Naive thymus-derived CD8-positive, alpha-beta T cell (primary cell): ENCODE measurements at regions not wholly inside any gene's neighbourhood (a gene's known extent, or its start where the extent isn't known, plus 50 kb on each side); places are given as distances from the start of the nearest gene placed in this dataset.

ENCODE experiments used
- ATAC-seq, 2 donors: fragments of 150-1000 bp; cut with Tn5 transposase in 1 of 2; sonication (Bioruptor Pico), chemical (Tn5 transposase) in 1 of 2; 1 replicate in 1 of 2; 2 replicates in 1 of 2; pipeline ENCODE4 v1.10.0; 2021; ENCODE audit warnings: mild to moderate bottlenecking in 2 of 2, moderate library complexity in 2 of 2
- POLR2A ChIA-PET: fragments of 350-600 bp; sonication (Branson Sonifier 250); formaldehyde crosslinking; loops from one replicate; lab custom pipeline; 2021; ENCODE audit warnings: antibody characterized with exemption; lab: Charles Lee
- DNase-seq, 10 donors: peaks; one replicate each; pipeline versions ENCODE4 v3.0.0 to v3.0.0-alpha.2; 2020 to 2022
- H3K27ac Mint-ChIP-seq, 10 donors: one replicate each; pipeline ENCODE4 v1.8.0; 2020 to 2022; ENCODE audit warnings: mild to moderate bottlenecking in 10 of 10, mixed read lengths in 10 of 10, moderate library complexity in 4 of 10, inconsistent platforms in 1 of 10
- H3K27me3 Mint-ChIP-seq, 5 donors: one replicate each; pipeline ENCODE4 v1.8.0; 2021 to 2022; ENCODE audit warnings: mixed read lengths in 5 of 5
- H3K36me3 Mint-ChIP-seq, 3 donors: one replicate each; pipeline ENCODE4 v1.8.0; 2020 to 2022; ENCODE audit warnings: mixed read lengths in 3 of 3, mild to moderate bottlenecking in 2 of 3, inconsistent platforms in 1 of 3
- H3K4me1 Mint-ChIP-seq, 4 donors: one replicate each; pipeline ENCODE4 v1.8.0; 2021 to 2022; ENCODE audit warnings: mixed read lengths in 4 of 4
- H3K4me3 Mint-ChIP-seq, 10 donors: one replicate each; pipeline ENCODE4 v1.8.0; 2020 to 2022; ENCODE audit warnings: mild to moderate bottlenecking in 10 of 10, mixed read lengths in 10 of 10, moderate library complexity in 6 of 10, inconsistent platforms in 1 of 10
- H3K9me3 Mint-ChIP-seq, 9 donors: one replicate each; pipeline ENCODE4 v1.8.0; 2020 to 2022; ENCODE audit warnings: mixed read lengths in 9 of 9, mild to moderate bottlenecking in 3 of 9, inconsistent platforms in 1 of 9, moderate library complexity in 1 of 9

DNA sequence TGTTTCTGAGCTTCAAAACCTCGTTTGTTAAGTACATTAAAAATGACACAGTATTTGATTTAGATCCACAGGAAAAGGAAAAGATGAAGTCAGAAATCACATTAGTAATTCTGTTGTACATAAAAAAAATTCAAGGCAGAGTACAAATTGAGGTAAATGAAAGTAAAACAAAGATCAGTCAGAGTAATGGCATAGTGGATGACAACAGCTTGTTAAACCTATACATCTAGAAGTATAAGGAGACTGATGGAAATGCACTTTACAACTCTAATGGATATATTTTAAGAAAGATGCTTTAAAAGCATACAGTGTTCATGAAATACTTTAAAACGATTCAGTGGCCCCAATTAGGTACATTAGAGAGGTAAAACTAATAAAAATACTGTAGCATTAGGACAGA is 631.3 kb upstream of the SEMA6A start:
- Mint-ChIP-seq H3K9me3 (peaks cover 0 to 17% (median 8%) of the 10 kb centered on the region in 9 donors), H3K4me1 (no peaks in the 10 kb centered on the region), H3K36me3 (no peaks in the 10 kb centered on the region), H3K27ac (no peak overlapping the region), H3K4me3 (no peak overlapping the region), H3K27me3 (no peaks in the 10 kb centered on the region)
- ATAC-seq (no peak), DNase-seq (no peak)
- POLR2A ChIA-PET: no interaction called here

DNA sequence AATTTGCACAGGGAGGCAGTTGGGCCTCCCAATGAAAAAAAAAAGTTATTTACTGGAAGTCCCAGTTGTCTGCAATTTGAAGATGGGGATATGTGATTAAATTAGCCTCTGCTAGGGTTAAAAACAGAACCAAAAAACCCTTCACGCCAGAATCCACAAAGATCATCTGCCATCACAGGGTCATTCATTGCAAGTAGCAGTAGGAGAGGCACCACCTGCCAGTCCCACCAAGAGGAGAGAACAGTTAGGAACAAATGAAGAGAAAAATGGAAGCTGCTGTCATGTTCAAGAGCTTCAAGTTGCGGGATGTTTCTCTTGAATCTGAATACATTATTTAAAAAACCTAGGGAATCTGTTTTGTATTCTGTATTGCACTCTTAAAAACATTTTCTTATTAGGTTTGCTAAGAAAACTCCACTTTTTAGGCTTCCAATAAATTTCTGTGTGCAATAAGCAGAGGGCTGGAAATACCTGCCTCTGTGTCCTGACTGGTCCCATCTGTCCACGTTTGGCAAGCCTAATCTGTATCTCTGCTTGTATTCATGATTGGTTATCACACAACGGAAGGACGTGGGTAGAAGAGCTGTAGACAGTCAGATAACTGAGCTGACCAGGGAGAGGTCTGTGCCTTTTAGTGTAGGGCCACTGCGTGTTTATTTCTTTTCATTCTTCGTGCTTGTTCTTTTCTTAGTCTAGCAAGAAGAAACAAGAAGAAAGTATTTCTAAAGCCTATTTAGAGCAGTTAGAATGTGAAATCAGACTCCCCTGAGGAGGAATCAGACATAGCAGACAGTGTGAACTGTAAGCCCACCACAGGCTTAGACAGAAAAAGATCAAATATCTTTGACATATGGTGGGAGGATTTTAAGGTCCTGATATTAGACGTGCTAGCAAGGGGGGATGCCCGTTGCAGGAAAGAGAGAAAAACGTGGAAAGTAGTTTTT is 630.6 kb upstream of the SEMA6A start:
- Mint-ChIP-seq H3K4me3 (no peak overlapping the region), H3K27me3 (no peaks in the 10 kb centered on the region), H3K9me3 (peaks cover 0 to 13% (median 7%) of the 10 kb centered on the region in 9 donors), H3K4me1 (no peaks in the 10 kb centered on the region), H3K36me3 (no peaks in the 10 kb centered on the region), H3K27ac (no peak overlapping the region)
- DNase-seq (no peak), ATAC-seq (no peak)
- POLR2A ChIA-PET: no interaction called here

DNA sequence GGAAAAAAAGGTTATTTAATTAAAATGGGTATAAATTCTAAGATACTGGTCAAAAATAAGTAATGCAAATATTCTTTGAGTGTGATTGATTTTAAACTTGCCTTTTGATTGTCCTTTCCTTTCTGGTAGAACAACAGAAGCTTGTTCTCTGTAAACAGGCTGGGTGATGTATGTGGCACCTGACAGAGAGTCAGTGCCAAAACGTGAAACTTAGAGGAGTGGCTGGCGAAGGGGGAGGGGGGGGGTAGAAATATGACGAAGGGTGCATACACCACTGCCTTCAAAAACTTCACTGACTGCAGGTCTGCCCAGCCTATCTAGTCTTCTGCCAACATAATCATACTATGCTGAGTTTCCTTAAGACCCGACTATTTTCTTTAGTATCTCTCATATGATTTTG is 629.8 kb upstream of the SEMA6A start:
- DNase-seq (no peak), ATAC-seq (no peak)
- Mint-ChIP-seq H3K36me3 (no peaks in the 10 kb centered on the region), H3K27me3 (no peaks in the 10 kb centered on the region), H3K4me1 (no peaks in the 10 kb centered on the region), H3K4me3 (no peak overlapping the region), H3K27ac (no peak overlapping the region), H3K9me3 (peaks cover 0 to 13% (median under 1%) of the 10 kb centered on the region in 9 donors)
- POLR2A ChIA-PET: no interaction called here

DNA sequence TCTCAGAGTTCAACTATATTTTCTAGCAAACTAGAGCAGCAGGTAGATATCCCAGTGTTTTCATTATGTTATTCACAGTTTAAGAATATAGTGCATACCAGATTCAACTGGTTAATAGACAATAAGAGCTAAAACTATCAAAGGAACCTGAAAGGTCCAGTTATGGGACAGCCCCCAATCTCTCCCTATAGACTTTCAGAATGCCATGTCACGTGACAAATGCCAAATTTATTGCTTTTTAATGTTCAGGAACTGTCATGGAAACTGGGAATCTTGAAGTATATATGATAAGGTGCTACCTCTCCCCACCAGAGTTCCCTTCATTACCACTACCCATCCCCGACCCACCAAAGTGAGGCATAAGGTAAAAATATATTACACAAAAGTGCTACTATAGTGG is 629.0 kb upstream of the SEMA6A start:
- POLR2A ChIA-PET: no interaction called here
- Mint-ChIP-seq H3K27ac (no peak overlapping the region), H3K36me3 (no peaks in the 10 kb centered on the region), H3K4me1 (no peaks in the 10 kb centered on the region), H3K27me3 (no peaks in the 10 kb centered on the region), H3K4me3 (no peak overlapping the region), H3K9me3 (peaks cover 0 to 13% (median 0%) of the 10 kb centered on the region in 9 donors)
- ATAC-seq: no peak
- DNase-seq: no peak

DNA sequence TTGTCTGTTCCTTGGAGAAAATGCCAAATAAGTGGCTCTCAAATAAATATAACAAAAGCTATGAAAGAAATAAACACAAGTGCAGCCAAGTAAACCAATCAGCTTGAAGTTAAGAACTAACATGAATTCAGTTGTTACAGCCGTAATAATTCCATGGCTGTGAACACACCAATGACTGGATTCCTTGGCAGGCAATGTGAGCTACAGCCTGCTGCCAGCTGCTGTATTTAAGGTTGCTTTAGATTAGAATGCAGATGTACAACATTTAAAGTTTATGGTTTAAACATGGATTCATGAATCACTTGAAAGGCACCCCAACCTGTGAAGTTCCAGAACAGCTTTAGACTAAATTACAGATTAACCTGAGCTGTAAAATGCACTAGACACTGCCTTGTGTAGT is 626.4 kb upstream of the SEMA6A start:
- peaks cover 0 to 13% (median 3%) of the 10 kb centered on the region in 9 donors for H3K9me3 Mint-ChIP-seq
- H3K4me3 Mint-ChIP-seq: no peak overlapping the region
- ATAC-seq (no peak), DNase-seq (no peak)
- H3K4me1 Mint-ChIP-seq: no peaks in the 10 kb centered on the region
- POLR2A ChIA-PET: no interaction called here
- H3K27me3 Mint-ChIP-seq: no peaks in the 10 kb centered on the region
- no peaks in the 10 kb centered on the region for H3K36me3 Mint-ChIP-seq
- H3K27ac Mint-ChIP-seq: no peak overlapping the region

DNA sequence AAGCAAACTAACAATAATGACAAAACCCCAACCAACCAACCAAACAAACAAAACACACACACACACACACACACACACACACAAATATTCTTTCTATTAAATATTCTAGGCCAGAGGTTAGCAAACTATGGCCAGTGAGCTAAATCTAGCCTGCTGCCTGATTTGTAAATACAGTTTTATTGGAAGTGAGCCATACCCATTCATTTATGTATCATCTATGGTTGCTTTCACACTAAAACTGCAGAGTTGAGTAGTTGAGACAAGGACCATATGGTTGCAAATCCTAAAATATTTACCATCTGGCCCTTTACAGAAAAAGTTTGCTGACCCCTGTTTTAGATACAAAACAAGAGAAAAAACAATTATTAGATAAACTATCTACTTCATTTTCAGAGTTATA is 620.5 kb upstream of the SEMA6A start:
- H3K4me3 Mint-ChIP-seq: no peak overlapping the region
- H3K36me3 Mint-ChIP-seq: no peaks in the 10 kb centered on the region
- no peak overlapping the region for H3K27ac Mint-ChIP-seq
- POLR2A ChIA-PET: no interaction called here
- H3K9me3 Mint-ChIP-seq: peaks cover 0 to 15% (median 3%) of the 10 kb centered on the region in 9 donors
- no peaks in the 10 kb centered on the region for H3K27me3 Mint-ChIP-seq
- ATAC-seq (no peak), DNase-seq (no peak)
- no peaks in the 10 kb centered on the region for H3K4me1 Mint-ChIP-seq

DNA sequence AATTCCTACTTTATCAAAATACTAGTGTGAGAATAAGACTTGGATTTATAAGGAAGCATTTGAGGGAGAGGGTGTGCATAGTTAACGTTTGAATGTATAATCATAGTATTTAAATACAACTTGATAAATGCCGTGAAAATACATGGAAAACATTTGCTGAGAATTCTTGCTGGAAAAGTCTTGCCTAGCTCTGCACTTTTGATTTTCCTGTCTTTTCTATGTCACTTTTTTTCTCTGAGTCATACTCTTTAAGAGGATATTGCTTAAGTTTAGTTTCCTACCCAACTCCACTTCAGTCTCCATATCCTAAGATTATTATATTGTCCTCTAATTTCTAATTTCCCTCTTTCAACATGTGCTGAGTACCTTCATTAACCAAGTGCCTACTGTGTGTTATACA is 616.6 kb upstream of the SEMA6A start:
- ATAC-seq: no peak
- Mint-ChIP-seq H3K27me3 (no peaks in the 10 kb centered on the region), H3K4me3 (no peak overlapping the region), H3K9me3 (peaks cover 0 to 14% (median 0%) of the 10 kb centered on the region in 9 donors), H3K4me1 (no peaks in the 10 kb centered on the region), H3K27ac (no peak overlapping the region), H3K36me3 (no peaks in the 10 kb centered on the region)
- DNase-seq: no peak
- POLR2A ChIA-PET: no interaction called here

DNA sequence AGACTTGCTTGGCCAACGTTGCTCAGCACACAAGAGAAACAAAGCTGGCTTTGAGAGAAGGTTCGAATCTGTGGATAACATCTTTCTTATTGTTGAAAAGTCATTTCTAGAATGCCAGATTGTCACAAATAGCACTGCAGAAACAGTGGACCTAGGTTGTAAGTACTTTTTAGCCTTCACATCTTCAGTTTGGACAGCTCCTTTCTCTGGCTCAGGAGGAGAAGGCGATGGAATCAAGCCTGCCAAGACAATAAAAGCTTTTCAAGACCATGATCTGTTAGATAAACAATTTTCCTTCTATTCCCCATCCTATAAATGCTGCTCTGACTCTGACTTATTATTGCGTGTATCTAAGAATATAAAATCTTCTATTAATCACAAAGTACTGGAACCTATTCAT is 615.2 kb upstream of the SEMA6A start:
- POLR2A ChIA-PET: no interaction called here
- Mint-ChIP-seq H3K9me3 (peaks cover 0 to 14% (median 0%) of the 10 kb centered on the region in 9 donors), H3K4me1 (no peaks in the 10 kb centered on the region), H3K4me3 (no peak overlapping the region), H3K36me3 (no peaks in the 10 kb centered on the region), H3K27me3 (no peaks in the 10 kb centered on the region), H3K27ac (no peak overlapping the region)
- ATAC-seq (no peak), DNase-seq (no peak)

DNA sequence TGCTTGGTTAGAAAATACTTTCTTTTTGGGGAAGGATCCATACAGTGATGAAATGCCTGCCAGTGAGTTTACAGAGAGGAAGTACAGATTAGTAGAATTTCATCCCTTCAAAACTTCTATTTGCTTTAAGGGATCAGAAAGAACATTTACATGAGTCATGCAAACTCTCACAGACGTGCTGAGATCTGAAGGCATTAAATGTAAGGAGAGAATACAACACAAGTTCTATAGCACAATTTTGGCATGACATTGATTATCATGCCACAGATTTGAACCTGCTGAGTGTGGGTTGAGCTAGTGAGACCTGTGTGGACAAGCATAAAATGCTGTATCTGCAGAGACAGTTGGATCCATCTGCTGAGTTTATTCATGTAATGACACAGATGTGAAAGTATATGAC is 613.6 kb upstream of the SEMA6A start:
- H3K36me3 Mint-ChIP-seq: no peaks in the 10 kb centered on the region
- ATAC-seq (no peak), DNase-seq (no peak)
- POLR2A ChIA-PET: no interaction called here
- H3K4me1 Mint-ChIP-seq: no peaks in the 10 kb centered on the region
- H3K4me3 Mint-ChIP-seq: no peak overlapping the region
- H3K27ac Mint-ChIP-seq: no peak overlapping the region
- H3K27me3 Mint-ChIP-seq: no peaks in the 10 kb centered on the region
- peaks cover 0 to 9% (median 0%) of the 10 kb centered on the region in 9 donors for H3K9me3 Mint-ChIP-seq

DNA sequence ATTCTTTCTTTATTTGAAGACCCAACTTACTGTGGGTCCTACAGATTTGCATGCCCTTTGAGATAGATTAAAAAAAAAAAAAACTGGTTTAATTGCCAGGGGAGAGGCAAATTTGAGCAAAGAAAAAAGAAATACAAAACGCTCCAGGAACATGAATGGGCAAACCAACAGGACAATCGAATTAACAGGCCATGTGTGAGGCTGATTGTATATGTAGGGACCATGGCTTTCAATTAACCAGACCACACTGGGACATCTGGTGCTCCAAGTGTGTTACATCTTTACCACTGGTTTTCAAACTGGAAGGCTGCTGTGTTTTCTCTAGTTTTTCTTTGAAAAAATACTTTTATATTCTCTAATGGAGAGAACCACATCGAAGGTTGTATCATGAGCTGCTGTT is 612.1 kb upstream of the SEMA6A start:
- Mint-ChIP-seq H3K27ac (no peak overlapping the region), H3K36me3 (no peaks in the 10 kb centered on the region), H3K4me1 (no peaks in the 10 kb centered on the region), H3K27me3 (no peaks in the 10 kb centered on the region), H3K4me3 (no peak overlapping the region), H3K9me3 (peaks cover 0 to 9% (median 0%) of the 10 kb centered on the region in 9 donors)
- DNase-seq (no peak), ATAC-seq (no peak)
- POLR2A ChIA-PET: no interaction called here

DNA sequence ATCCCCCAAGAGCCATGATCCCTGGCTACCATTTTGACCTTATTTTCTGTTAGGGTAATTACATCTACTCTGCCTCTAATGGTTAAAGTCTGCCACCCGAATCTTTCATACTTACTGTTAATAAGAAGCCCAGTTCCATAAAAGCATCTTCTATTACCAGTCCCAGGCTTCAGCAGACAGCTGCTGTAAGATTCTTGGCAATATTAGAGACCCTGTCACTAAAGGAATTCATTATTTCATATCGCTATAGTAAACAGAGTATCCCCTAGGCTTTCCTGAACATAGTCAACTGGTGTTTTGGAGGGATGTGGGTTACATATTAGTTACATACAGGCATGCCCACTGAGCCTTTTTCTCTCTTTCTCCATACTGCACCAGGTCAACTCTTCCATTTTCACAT is 608.7 kb upstream of the SEMA6A start:
- Mint-ChIP-seq H3K4me1 (no peaks in the 10 kb centered on the region), H3K9me3 (peaks cover 0 to 17% (median 0%) of the 10 kb centered on the region in 9 donors), H3K27ac (no peak overlapping the region), H3K36me3 (no peaks in the 10 kb centered on the region), H3K4me3 (no peak overlapping the region), H3K27me3 (no peaks in the 10 kb centered on the region)
- ATAC-seq (no peak), DNase-seq (no peak)
- POLR2A ChIA-PET: no interaction called here

DNA sequence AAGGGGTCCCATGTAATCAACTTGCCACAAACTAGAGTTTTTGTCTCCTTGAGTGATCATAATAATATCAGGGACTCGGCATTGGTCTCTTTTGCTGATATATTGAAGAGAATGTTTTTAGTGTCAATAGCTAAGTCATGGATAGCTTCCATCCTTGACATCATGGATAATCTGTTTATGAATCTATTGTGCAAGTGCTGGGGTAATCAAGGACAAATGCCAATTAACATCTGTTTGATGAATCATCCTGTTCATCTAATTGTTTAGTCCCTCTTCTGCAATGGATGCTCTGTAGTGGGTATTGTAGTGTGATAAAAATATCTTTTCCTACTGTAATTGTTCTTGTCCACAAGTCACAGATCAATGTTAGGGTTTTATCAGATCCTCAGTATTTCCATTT is 607.5 kb upstream of the SEMA6A start:
- Mint-ChIP-seq H3K36me3 (no peaks in the 10 kb centered on the region), H3K27me3 (no peaks in the 10 kb centered on the region), H3K27ac (no peak overlapping the region), H3K9me3 (peaks cover 0 to 17% (median 0%) of the 10 kb centered on the region in 9 donors), H3K4me3 (no peak overlapping the region), H3K4me1 (no peaks in the 10 kb centered on the region)
- DNase-seq (no peak), ATAC-seq (no peak)
- POLR2A ChIA-PET: no interaction called here

DNA sequence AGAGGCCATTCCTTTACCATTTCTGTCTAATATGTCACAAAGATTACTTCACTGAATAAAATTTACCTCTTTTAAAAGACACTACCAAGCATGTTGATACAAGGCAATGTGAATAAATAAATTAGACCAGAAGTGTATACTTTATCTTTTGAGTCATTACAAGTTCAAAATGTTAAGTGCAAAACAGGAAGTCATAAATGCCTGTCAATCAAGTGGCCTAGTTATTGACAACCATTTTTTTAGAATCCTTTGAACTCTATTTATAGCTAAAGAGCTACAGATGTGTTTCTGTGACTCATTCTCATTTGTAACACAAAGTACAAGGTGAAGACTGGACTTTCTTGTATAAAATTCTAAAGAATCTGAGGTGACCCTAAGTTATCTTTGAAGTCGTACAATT is 602.7 kb upstream of the SEMA6A start:
- Mint-ChIP-seq H3K4me3 (no peak overlapping the region), H3K27me3 (no peaks in the 10 kb centered on the region), H3K4me1 (no peaks in the 10 kb centered on the region), H3K27ac (no peak overlapping the region), H3K36me3 (no peaks in the 10 kb centered on the region), H3K9me3 (peaks cover 0 to 20% (median 6%) of the 10 kb centered on the region in 9 donors)
- no peak for ATAC-seq
- DNase-seq: no peak
- POLR2A ChIA-PET: no interaction called here

DNA sequence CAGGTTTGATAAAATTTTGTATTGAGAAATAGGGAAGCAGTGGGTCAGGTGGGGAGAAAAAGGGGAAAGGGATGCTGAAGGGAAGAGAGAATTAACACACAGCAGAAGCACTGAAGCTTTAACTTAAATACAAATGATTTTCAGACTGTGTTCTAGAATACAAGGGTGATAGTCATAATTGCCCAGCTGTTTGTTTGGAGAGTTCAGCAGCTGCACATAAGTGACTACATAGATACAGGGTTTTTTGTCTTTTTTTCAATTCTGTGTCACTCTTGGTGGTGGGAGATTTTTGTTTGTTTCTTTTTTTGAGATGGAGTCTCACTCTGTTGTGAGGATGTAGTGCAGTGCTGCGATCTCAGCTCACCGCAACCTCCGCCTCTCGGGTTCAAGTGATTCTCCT is 590.4 kb upstream of the SEMA6A start:
- Mint-ChIP-seq H3K4me1 (no peaks in the 10 kb centered on the region), H3K4me3 (no peak overlapping the region), H3K27ac (no peak overlapping the region), H3K36me3 (no peaks in the 10 kb centered on the region), H3K27me3 (no peaks in the 10 kb centered on the region), H3K9me3 (peaks cover 0 to 14% (median 5%) of the 10 kb centered on the region in 9 donors)
- ATAC-seq (no peak), DNase-seq (no peak)
- POLR2A ChIA-PET: no interaction called here
